Astrocyte (in vitro differentiated cells and primary cell): ENCODE measurements at regions not wholly inside any gene's neighbourhood (a gene's known extent, or its start where the extent isn't known, plus 50 kb on each side); places are given as distances from the start of the nearest gene placed in this dataset.

Source experiments
- DNase-seq: peaks from one replicate; pipeline ENCODE4 v3.0.0-alpha.2; 2010; ENCODE audit warnings: low read depth
- FAIRE-seq: peaks from 2 replicates; lab custom pipeline; 2011; peaks lifted over from hg19 to GRCh38; lab: Jason Lieb, UNC
- H2AFZ ChIP-seq: 2 replicates; pipeline ENCODE4 v1.6.0; 2012; ENCODE audit warnings: low read depth, low read length, inconsistent platforms
- H3K27ac ChIP-seq: 2 replicates; pipeline ENCODE4 v1.5.1; 2011; ENCODE audit warnings: low read depth, low read length, inconsistent platforms
- H3K27me3 ChIP-seq: 2 replicates; pipeline ENCODE4 v1.6.0; 2011; ENCODE audit warnings: low read length, inconsistent platforms; ENCODE audit not compliant: insufficient read depth
- H3K36me3 ChIP-seq: 2 replicates; pipeline ENCODE4 v1.5.1; 2011; ENCODE audit warnings: low read length, inconsistent platforms; ENCODE audit not compliant: insufficient read depth
- H3K4me1 ChIP-seq: 2 replicates; pipeline ENCODE4 v1.5.1; 2011; ENCODE audit warnings: low read length, inconsistent platforms; ENCODE audit not compliant: insufficient read depth
- H3K4me2 ChIP-seq: 2 replicates; pipeline ENCODE4 v1.6.0; 2012; ENCODE audit warnings: low read length, inconsistent platforms
- H3K4me3 ChIP-seq: 2 replicates; pipeline ENCODE4 v1.5.1; 2011; ENCODE audit warnings: low read depth, mild to moderate bottlenecking, low read length, inconsistent platforms; ENCODE audit not compliant: insufficient read depth
- H3K79me2 ChIP-seq: 2 replicates; pipeline ENCODE4 v1.6.0; 2012; ENCODE audit warnings: mild to moderate bottlenecking, low read length, inconsistent platforms; ENCODE audit not compliant: insufficient read depth
- H3K9ac ChIP-seq: 2 replicates; pipeline ENCODE4 v1.6.0; 2012; ENCODE audit warnings: mild to moderate bottlenecking, low read length, inconsistent platforms
- H3K9me3 ChIP-seq: 2 replicates; pipeline ENCODE4 v1.5.1; 2012; ENCODE audit warnings: low read depth, mild to moderate bottlenecking, low read length, inconsistent platforms; ENCODE audit not compliant: insufficient read depth
- H4K20me1 ChIP-seq: 2 replicates; pipeline ENCODE4 v1.6.0; 2012; ENCODE audit warnings: low read length, inconsistent platforms; ENCODE audit not compliant: insufficient read depth
- H3K27ac Mint-ChIP-seq: one replicate; pipeline ENCODE4 v1.8.0; 2021; ENCODE audit warnings: mild to moderate bottlenecking, mixed read lengths; ENCODE audit not compliant: unreplicated experiment
- H3K27me3 Mint-ChIP-seq: one replicate; pipeline ENCODE4 v1.8.0; 2021; ENCODE audit warnings: low read depth, mixed read lengths; ENCODE audit not compliant: unreplicated experiment
- H3K36me3 Mint-ChIP-seq: one replicate; pipeline ENCODE4 v1.8.0; 2021; ENCODE audit warnings: low read depth, mixed read lengths; ENCODE audit not compliant: unreplicated experiment
- H3K4me1 Mint-ChIP-seq: one replicate; pipeline ENCODE4 v1.8.0; 2021; ENCODE audit warnings: low read depth, mixed read lengths; ENCODE audit not compliant: unreplicated experiment
- H3K4me3 Mint-ChIP-seq: one replicate; pipeline ENCODE4 v1.8.0; 2021; ENCODE audit warnings: mild to moderate bottlenecking, moderate library complexity, mixed read lengths; ENCODE audit not compliant: unreplicated experiment
- H3K9me3 Mint-ChIP-seq: one replicate; pipeline ENCODE4 v1.8.0; 2021; ENCODE audit warnings: mild to moderate bottlenecking, mixed read lengths; ENCODE audit not compliant: unreplicated experiment
- EZH2 ChIP-seq: IDR thresholded peaks from 2 replicates; pipeline ENCODE4 v1.6.1; 2012; ENCODE audit warnings: mild to moderate bottlenecking, low read length, inconsistent platforms; ENCODE audit not compliant: insufficient read depth
- TF ChIP-seq, protein P1 (sequence below): IDR thresholded peaks from 2 replicates; pipeline ENCODE4 v1.5.1; 2011; ENCODE audit warnings: low read depth, mild to moderate bottlenecking, inconsistent platforms, low read length, moderate library complexity; ENCODE audit not compliant: insufficient read depth

DNA sequence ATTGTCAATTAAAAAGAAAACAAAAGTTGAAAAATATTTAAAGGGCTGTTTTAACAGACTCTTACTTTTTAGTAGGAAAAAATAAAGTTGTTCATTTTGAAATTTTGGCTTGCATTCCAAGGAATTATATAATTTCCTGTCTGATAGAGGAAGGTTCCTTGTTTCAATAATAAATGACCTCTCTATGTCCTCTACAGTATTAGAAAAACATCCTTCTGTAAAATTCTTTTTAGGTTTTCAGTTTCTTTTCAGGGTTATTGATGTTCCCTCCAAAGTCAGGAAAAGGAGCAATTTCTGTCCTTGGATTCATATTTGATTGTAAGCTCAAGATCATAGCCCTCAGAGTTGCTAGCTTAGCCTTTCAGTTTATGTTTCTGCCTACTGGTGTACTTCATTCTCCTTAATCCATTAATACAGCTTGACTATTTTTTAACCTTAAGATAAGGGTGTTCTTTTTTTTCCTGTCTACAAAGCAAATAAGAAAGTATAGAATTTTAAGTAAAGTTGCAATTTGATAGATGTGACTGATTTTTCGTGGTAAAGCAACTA is 125.2 kb upstream of the COL3A1 start:
- DNase-seq (no peak), FAIRE-seq (peak; percentile 64)
- H2AFZ ChIP-seq = no peak overlapping the region
- no peaks in the 10 kb centered on the region for H4K20me1 ChIP-seq
- TF ChIP-seq, protein P1, sequence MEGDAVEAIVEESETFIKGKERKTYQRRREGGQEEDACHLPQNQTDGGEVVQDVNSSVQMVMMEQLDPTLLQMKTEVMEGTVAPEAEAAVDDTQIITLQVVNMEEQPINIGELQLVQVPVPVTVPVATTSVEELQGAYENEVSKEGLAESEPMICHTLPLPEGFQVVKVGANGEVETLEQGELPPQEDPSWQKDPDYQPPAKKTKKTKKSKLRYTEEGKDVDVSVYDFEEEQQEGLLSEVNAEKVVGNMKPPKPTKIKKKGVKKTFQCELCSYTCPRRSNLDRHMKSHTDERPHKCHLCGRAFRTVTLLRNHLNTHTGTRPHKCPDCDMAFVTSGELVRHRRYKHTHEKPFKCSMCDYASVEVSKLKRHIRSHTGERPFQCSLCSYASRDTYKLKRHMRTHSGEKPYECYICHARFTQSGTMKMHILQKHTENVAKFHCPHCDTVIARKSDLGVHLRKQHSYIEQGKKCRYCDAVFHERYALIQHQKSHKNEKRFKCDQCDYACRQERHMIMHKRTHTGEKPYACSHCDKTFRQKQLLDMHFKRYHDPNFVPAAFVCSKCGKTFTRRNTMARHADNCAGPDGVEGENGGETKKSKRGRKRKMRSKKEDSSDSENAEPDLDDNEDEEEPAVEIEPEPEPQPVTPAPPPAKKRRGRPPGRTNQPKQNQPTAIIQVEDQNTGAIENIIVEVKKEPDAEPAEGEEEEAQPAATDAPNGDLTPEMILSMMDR = no peak
- no peak for TF ChIP-seq EZH2
- H3K27me3 ChIP-seq = no peaks in the 10 kb centered on the region
- H3K79me2 ChIP-seq = no peaks in the 10 kb centered on the region
- Mint-ChIP-seq H3K36me3 (no peaks in the 10 kb centered on the region), H3K27ac (no peak overlapping the region), H3K9me3 (no peaks in the 10 kb centered on the region), H3K27me3 (no peaks in the 10 kb centered on the region), H3K4me3 (no peak overlapping the region), H3K4me1 (no peaks in the 10 kb centered on the region)
- H3K4me3 ChIP-seq = no peak overlapping the region
- H3K9me3 ChIP-seq = no peaks in the 10 kb centered on the region
- H3K27ac ChIP-seq = no peak overlapping the region
- H3K4me2 ChIP-seq = no peak overlapping the region
- no peaks in the 10 kb centered on the region for H3K36me3 ChIP-seq
- H3K9ac ChIP-seq = no peak overlapping the region
- H3K4me1 ChIP-seq = no peaks in the 10 kb centered on the region

DNA sequence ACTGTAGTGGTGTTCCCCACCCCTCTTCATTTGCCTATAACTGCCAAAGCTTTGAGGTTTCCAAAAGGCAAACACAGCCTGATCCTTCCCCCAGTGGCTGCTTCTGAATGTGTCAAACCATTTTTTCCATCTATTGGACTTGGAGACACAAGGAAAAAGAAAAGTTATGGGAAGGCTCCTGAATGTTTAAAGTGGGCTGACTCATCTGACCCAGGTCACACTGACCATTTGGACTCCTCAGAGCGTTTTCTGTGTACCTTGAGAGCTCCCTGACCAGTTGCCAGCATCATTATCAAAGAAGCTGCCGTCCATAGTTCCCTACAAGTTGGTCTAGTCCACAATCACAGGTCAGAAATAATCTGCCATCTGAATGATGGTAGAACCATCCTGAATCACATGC is 123.4 kb upstream of the COL3A1 start:
- no peaks in the 10 kb centered on the region for H3K4me1 ChIP-seq
- no peak overlapping the region for H3K4me3 ChIP-seq
- DNase-seq (peak; percentile 39), FAIRE-seq (no peak)
- Mint-ChIP-seq H3K27ac (no peak overlapping the region), H3K9me3 (no peaks in the 10 kb centered on the region), H3K36me3 (no peaks in the 10 kb centered on the region), H3K4me3 (no peak overlapping the region), H3K4me1 (no peaks in the 10 kb centered on the region), H3K27me3 (no peaks in the 10 kb centered on the region)
- H2AFZ ChIP-seq = no peak overlapping the region
- no peak overlapping the region for H3K4me2 ChIP-seq
- H3K79me2 ChIP-seq = no peaks in the 10 kb centered on the region
- no peak overlapping the region for H3K9ac ChIP-seq
- H3K27me3 ChIP-seq = no peaks in the 10 kb centered on the region
- H3K9me3 ChIP-seq = no peaks in the 10 kb centered on the region
- TF ChIP-seq, protein P1 = no peak
- TF ChIP-seq EZH2 = no peak
- H3K36me3 ChIP-seq = no peaks in the 10 kb centered on the region
- H4K20me1 ChIP-seq = no peaks in the 10 kb centered on the region
- no peak overlapping the region for H3K27ac ChIP-seq

DNA sequence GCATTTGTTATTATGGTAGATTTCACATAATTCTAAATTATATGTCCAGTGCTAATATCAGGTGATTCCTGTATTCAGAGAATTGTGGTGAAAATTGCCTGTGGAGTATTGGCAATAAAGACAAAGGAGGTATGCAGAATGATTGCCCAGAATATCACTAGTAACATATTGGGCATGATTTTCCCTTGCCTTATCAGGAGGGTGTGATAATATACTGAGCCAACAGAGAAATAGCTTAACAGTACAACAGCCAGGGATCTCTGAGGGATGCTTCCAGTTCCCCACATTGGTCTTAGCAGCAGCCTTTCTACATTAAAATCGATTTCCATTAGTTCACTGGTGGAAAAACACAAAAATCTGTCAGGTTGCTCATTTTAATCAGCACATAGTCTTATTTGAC is 122.9 kb upstream of the COL3A1 start:
- DNase-seq (no peak), FAIRE-seq (no peak)
- Histone ChIP-seq H3K4me3 (no peak overlapping the region), H3K9me3 (no peaks in the 10 kb centered on the region), H3K9ac (no peak overlapping the region), H3K27me3 (no peaks in the 10 kb centered on the region), H3K27ac (no peak overlapping the region), H3K4me1 (no peaks in the 10 kb centered on the region), H3K36me3 (no peaks in the 10 kb centered on the region), H3K79me2 (no peaks in the 10 kb centered on the region), H3K4me2 (no peak overlapping the region), H2AFZ (no peak overlapping the region), H4K20me1 (no peaks in the 10 kb centered on the region)
- TF ChIP-seq EZH2 = no peak
- H3K27me3 Mint-ChIP-seq = no peaks in the 10 kb centered on the region
- no peak overlapping the region for H3K27ac Mint-ChIP-seq
- H3K36me3 Mint-ChIP-seq = no peaks in the 10 kb centered on the region
- no peaks in the 10 kb centered on the region for H3K4me1 Mint-ChIP-seq
- no peaks in the 10 kb centered on the region for H3K9me3 Mint-ChIP-seq
- no peak overlapping the region for H3K4me3 Mint-ChIP-seq
